ENCODE measurements at regions not wholly inside any gene's neighbourhood (a gene's known extent, or its start where the extent isn't known, plus 50 kb on each side); places are given as distances from the start of the nearest gene placed in this dataset.

DNA sequence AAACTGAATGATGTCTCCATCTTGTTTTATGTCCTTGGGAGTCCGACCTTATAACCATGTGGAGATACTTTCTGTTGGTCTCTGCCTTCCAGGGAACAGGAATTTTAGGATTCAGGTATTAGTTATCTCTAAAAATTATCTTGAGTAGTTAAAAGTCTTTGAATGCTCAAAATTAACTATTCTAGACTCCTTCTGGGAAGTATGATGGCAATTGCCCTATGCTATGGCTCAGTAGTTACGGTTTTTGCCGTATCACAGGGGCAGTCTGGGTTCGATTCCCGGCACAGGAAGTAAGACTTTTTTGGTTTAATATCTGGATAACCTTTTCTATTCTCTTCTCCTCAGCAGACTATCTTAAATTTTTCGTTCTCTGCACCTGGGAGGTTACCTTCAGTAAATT is 708.7 kb upstream of the LRATD1 start:
- BruUV-seq (replicated peaks), result no TSS peak
- intact Hi-C loops (cut with micrococcal nuclease; ENCODE audit: unreplicated experiment), result no loop called here
- H3K4me2 ChIP-seq (ENCODE audit: low read length), result no peak overlapping the region
- POLR2A ChIA-PET, result no interaction called here
- H3K79me2 ChIP-seq (ENCODE audit: insufficient read depth, low read depth, low read length), result no peaks in the 10 kb centered on the region
- H3K9me2 ChIP-seq (ENCODE audit: insufficient read depth, low read length), result no peaks in the 10 kb centered on the region
- H4K20me1 ChIP-seq (ENCODE audit: insufficient read depth, low read length), result no peaks in the 10 kb centered on the region
- no peak overlapping the region for H3K4me3 ChIP-seq (ENCODE audit: low read depth, low read length, poor library complexity, severe bottlenecking)
- no peak for DNase-seq (ENCODE audit: low spot score)
- no peak for TF ChIP-seq EZH2phosphoT487 (IDR thresholded peaks at IDR 0.05; ENCODE audit: borderline replicate concordance, low read depth, low read length)
- TF ChIP-seq, protein P1, sequence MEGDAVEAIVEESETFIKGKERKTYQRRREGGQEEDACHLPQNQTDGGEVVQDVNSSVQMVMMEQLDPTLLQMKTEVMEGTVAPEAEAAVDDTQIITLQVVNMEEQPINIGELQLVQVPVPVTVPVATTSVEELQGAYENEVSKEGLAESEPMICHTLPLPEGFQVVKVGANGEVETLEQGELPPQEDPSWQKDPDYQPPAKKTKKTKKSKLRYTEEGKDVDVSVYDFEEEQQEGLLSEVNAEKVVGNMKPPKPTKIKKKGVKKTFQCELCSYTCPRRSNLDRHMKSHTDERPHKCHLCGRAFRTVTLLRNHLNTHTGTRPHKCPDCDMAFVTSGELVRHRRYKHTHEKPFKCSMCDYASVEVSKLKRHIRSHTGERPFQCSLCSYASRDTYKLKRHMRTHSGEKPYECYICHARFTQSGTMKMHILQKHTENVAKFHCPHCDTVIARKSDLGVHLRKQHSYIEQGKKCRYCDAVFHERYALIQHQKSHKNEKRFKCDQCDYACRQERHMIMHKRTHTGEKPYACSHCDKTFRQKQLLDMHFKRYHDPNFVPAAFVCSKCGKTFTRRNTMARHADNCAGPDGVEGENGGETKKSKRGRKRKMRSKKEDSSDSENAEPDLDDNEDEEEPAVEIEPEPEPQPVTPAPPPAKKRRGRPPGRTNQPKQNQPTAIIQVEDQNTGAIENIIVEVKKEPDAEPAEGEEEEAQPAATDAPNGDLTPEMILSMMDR (conservative IDR thresholded peaks at IDR 0.05; ENCODE audit: low read length), result no peak
- H3K4me1 ChIP-seq (ENCODE audit: insufficient read depth, low read length, poor library complexity, severe bottlenecking), result no peaks in the 10 kb centered on the region
- CTCF ChIA-PET (ENCODE audit: unreplicated experiment), result no interaction called here
- H3K36me3 ChIP-seq (ENCODE audit: insufficient read depth, low read length), result no peaks in the 10 kb centered on the region
- no peak overlapping the region for H2AFZ ChIP-seq (ENCODE audit: low read length)
- no peaks in the 10 kb centered on the region for H3K9me3 ChIP-seq (ENCODE audit: low read length)
- no peak overlapping the region for H3K27ac ChIP-seq (ENCODE audit: low read depth, low read length, poor library complexity, severe bottlenecking)

DNA sequence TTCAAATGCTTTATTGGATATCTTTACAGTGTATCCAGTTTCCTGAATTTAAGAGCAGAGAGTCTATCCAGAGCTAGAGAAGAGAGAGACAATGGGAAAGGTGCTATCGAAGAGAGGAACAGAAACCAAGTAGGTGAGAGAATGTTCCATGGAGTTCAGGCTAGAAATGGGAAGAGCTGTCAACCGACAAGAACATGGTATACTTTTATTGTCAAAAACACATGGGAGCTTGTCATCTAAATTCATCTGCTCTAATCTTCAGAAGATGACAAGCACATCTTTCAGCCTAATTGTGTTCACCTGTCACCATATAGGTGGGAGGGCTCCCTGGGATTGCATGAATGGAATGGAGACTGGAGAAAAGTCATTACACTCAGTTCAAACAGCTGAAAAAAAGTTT is 690.4 kb upstream of the LRATD1 start:
- no peak overlapping the region for H3K27ac ChIP-seq (ENCODE audit: low read depth, low read length, poor library complexity, severe bottlenecking)
- H3K9me3 ChIP-seq (ENCODE audit: low read length), result no peaks in the 10 kb centered on the region
- intact Hi-C loops (cut with micrococcal nuclease; ENCODE audit: unreplicated experiment), result no loop called here
- no peak for TF ChIP-seq EZH2phosphoT487 (IDR thresholded peaks at IDR 0.05; ENCODE audit: borderline replicate concordance, low read depth, low read length)
- TF ChIP-seq, protein P1 (conservative IDR thresholded peaks at IDR 0.05; ENCODE audit: low read length), result no peak
- no peaks in the 10 kb centered on the region for H3K4me1 ChIP-seq (ENCODE audit: insufficient read depth, low read length, poor library complexity, severe bottlenecking)
- no peak for DNase-seq (ENCODE audit: low spot score)
- no TSS peak for BruUV-seq (replicated peaks)
- CTCF ChIA-PET (ENCODE audit: unreplicated experiment), result no interaction called here
- no peaks in the 10 kb centered on the region for H4K20me1 ChIP-seq (ENCODE audit: insufficient read depth, low read length)
- POLR2A ChIA-PET, result no interaction called here
- no peak overlapping the region for H3K4me2 ChIP-seq (ENCODE audit: low read length)
- no peak overlapping the region for H2AFZ ChIP-seq (ENCODE audit: low read length)
- H3K36me3 ChIP-seq (ENCODE audit: insufficient read depth, low read length), result no peaks in the 10 kb centered on the region
- no peaks in the 10 kb centered on the region for H3K9me2 ChIP-seq (ENCODE audit: insufficient read depth, low read length)
- no peak overlapping the region for H3K4me3 ChIP-seq (ENCODE audit: low read depth, low read length, poor library complexity, severe bottlenecking)
- H3K79me2 ChIP-seq (ENCODE audit: insufficient read depth, low read depth, low read length), result no peaks in the 10 kb centered on the region

DNA sequence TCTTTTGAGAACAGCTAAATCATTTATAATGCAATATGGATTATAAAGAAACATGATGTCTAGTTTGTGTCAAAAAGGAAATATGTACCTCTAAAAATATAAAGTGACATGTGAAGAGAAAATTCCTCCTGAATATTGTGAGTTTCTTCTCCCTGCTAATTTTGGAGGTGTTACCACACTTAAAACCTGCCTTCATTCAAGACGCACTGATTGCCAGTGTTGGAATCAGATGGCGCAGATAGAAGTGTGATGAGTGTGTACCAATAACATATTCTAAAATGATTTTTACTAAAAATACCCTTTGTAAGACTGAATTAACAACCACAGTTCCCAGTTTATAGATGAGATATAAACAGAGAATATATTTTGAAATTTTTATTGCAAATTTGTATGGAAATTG is 681.8 kb upstream of the LRATD1 start:
- DNase-seq (ENCODE audit: low spot score), result no peak
- intact Hi-C loops (cut with micrococcal nuclease; ENCODE audit: unreplicated experiment), result no loop called here
- Histone ChIP-seq H4K20me1 (ENCODE audit: insufficient read depth, low read length) (no peaks in the 10 kb centered on the region), H3K27ac (ENCODE audit: low read depth, low read length, poor library complexity, severe bottlenecking) (no peak overlapping the region), H3K9me3 (ENCODE audit: low read length) (no peaks in the 10 kb centered on the region), H3K4me1 (ENCODE audit: insufficient read depth, low read length, poor library complexity, severe bottlenecking) (no peaks in the 10 kb centered on the region), H3K4me3 (ENCODE audit: low read depth, low read length, poor library complexity, severe bottlenecking) (no peak overlapping the region), H3K36me3 (ENCODE audit: insufficient read depth, low read length) (no peaks in the 10 kb centered on the region), H3K4me2 (ENCODE audit: low read length) (no peak overlapping the region), H3K79me2 (ENCODE audit: insufficient read depth, low read depth, low read length) (no peaks in the 10 kb centered on the region), H2AFZ (ENCODE audit: low read length) (no peak overlapping the region), H3K9me2 (ENCODE audit: insufficient read depth, low read length) (no peaks in the 10 kb centered on the region)
- ChIA-PET CTCF (ENCODE audit: unreplicated experiment) (no interaction called here), POLR2A (interaction anchor here (0.7 kb wide), 1 partner anchor 1517 kb away, joined by 3 read pairs; no protein-coding TSS in a partner anchor)
- TF ChIP-seq EZH2phosphoT487 (IDR thresholded peaks at IDR 0.05; ENCODE audit: borderline replicate concordance, low read depth, low read length), result no peak
- TF ChIP-seq, protein P1 (conservative IDR thresholded peaks at IDR 0.05; ENCODE audit: low read length), result no peak
- BruUV-seq (replicated peaks), result no TSS peak
